ENCODE measurements at regions not wholly inside any gene's neighbourhood (a gene's known extent, or its start where the extent isn't known, plus 50 kb on each side); places are given as distances from the start of the nearest gene placed in this dataset.

DNA sequence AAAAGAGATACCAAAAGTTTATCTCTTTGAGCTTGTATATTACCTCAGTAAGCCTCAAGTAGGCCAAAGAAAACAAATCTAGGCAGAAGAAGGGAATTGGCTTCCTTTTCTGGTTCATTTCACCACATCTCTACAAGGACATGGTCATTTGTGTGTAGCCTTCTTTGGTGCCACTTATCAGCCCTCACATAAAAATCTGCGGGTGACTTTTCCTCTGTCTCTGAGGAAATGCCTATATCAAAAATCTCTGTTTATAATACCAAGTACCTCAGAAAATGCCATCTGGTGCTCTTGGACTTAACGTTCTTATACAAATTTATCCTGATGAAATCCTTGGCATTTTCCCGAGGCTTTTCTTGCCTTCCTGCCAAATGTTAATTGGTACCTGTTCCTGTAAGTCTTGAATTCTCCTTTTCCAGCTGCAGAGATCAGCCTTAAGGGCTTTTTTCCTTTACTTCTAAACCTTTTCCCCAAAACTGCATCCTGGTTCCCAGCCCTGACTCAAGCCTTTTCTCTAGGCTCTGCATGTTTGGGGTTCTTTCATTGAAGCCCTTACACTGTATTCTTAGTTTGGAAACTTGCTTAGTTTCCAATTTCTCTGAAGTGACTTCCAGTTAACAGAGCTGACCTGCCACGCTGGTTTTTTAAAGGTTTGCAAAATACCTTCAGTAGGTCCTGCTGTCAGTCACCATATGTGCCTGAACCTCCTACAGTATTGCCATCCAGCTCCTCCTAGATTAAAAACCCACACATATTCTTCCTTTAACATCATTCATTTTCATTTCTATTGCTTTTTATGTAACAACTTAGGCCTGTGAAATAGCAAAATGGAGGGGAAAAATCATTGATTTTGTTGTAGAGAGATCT, 191.2 kb upstream of the PREP start:
- Mint-ChIP-seq H3K36me3 (no peaks in the 10 kb centered on the region), H3K4me1 (peaks cover 7 to 13% of the 10 kb centered on the region in 2 donors), H3K9me3 (no peaks in the 10 kb centered on the region), H3K27me3 (ENCODE audit: low read depth in 2 of 2) (peaks cover 0 to 2% of the 10 kb centered on the region in 2 donors), H3K4me3 (no peak overlapping the region), H3K27ac (no peak overlapping the region)
- Histone ChIP-seq H3K36me3 (ENCODE audit: control insufficient read depth, insufficient read depth, low read length) (no peaks in the 10 kb centered on the region), H3K4me3 (ENCODE audit: low read length) (no peak overlapping the region), H3K27me3 (ENCODE audit: control insufficient read depth, insufficient read depth, low read length) (no peaks in the 10 kb centered on the region), H3K27ac (ENCODE audit: low read length) (no peak overlapping the region), H3K9me3 (ENCODE audit: control insufficient read depth, insufficient read depth, low read length) (no peaks in the 10 kb centered on the region), H3K4me1 (ENCODE audit: control insufficient read depth, insufficient read depth, low read length) (peaks cover 5% of the 10 kb centered on the region)
- DNase-seq (no peak), ATAC-seq (no peak)
- WGBS (ENCODE audit: insufficient coverage) = 90% methylated on average over 4 of the region's 4 CpGs
- intact Hi-C loops (cut with micrococcal nuclease) = no loop called here
- no peak for TF ChIP-seq CTCF (IDR thresholded peaks at IDR 0.05)

- Histone ChIP-seq H3K4me3 (ENCODE audit: low read length) (no peak overlapping the region), H3K27me3 (ENCODE audit: control insufficient read depth, insufficient read depth, low read length) (no peaks in the 10 kb centered on the region), H3K4me1 (ENCODE audit: control insufficient read depth, insufficient read depth, low read length) (peaks cover 5% of the 10 kb centered on the region), H3K27ac (ENCODE audit: low read length) (no peak overlapping the region), H3K36me3 (ENCODE audit: control insufficient read depth, insufficient read depth, low read length) (no peaks in the 10 kb centered on the region), H3K9me3 (ENCODE audit: control insufficient read depth, insufficient read depth, low read length) (no peaks in the 10 kb centered on the region)
- WGBS (ENCODE audit: insufficient coverage) = 78% methylated on average over 3 of the region's 4 CpGs
- H3K36me3 Mint-ChIP-seq = no peaks in the 10 kb centered on the region
- H3K4me3 Mint-ChIP-seq = no peak overlapping the region
- no peak for ATAC-seq
- peaks cover 0 to 2% of the 10 kb centered on the region in 2 donors for H3K27me3 Mint-ChIP-seq (ENCODE audit: low read depth in 2 of 2)
- peaks cover 7 to 13% of the 10 kb centered on the region in 2 donors for H3K4me1 Mint-ChIP-seq
- no peak for DNase-seq
- H3K27ac Mint-ChIP-seq = no peak overlapping the region
- no peaks in the 10 kb centered on the region for H3K9me3 Mint-ChIP-seq
- intact Hi-C loops (cut with micrococcal nuclease) = no loop called here
- TF ChIP-seq CTCF (IDR thresholded peaks at IDR 0.05) = no peak
Measured at GRCh38 chr6:105593056-105593690, 190.3 kb upstream of the PREP start.

DNA sequence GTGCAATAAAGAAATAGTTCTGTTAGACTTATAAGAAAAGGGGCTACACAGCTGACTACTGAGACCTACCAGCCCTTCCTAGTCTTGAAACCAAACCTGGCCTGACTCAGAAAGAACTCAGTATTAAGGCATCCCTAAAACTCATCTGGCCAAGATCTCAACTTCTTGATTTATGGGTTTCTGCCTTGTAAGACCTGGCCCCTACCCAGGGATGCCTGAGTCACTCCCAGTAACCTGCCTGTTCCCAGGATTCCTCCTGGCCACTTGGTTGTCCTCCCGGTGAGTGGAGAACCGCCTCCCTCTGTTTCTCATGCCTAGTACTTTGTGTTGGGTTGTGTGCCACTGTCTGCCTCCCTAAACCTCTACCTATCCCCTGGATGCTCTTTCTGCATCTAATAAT, 189.4 kb upstream of the PREP start:
- no peaks in the 10 kb centered on the region for H3K9me3 Mint-ChIP-seq
- Histone ChIP-seq H3K27ac (ENCODE audit: low read length) (no peak overlapping the region), H3K9me3 (ENCODE audit: control insufficient read depth, insufficient read depth, low read length) (no peaks in the 10 kb centered on the region), H3K4me1 (ENCODE audit: control insufficient read depth, insufficient read depth, low read length) (peaks cover 5% of the 10 kb centered on the region), H3K36me3 (ENCODE audit: control insufficient read depth, insufficient read depth, low read length) (no peaks in the 10 kb centered on the region), H3K27me3 (ENCODE audit: control insufficient read depth, insufficient read depth, low read length) (no peaks in the 10 kb centered on the region), H3K4me3 (ENCODE audit: low read length) (no peak overlapping the region)
- intact Hi-C loops (cut with micrococcal nuclease) = no loop called here
- DNase-seq = no peak
- no peak for TF ChIP-seq CTCF (IDR thresholded peaks at IDR 0.05)
- no peaks in the 10 kb centered on the region for H3K36me3 Mint-ChIP-seq
- peaks cover 7 to 13% of the 10 kb centered on the region in 2 donors for H3K4me1 Mint-ChIP-seq
- 100% methylated on average over 1 of the region's 2 CpGs for WGBS (ENCODE audit: insufficient coverage)
- no peak for ATAC-seq
- peaks cover 0 to 2% of the 10 kb centered on the region in 2 donors for H3K27me3 Mint-ChIP-seq (ENCODE audit: low read depth in 2 of 2)
- no peak overlapping the region for H3K4me3 Mint-ChIP-seq
- no peak overlapping the region for H3K27ac Mint-ChIP-seq

Data from natural killer cell (primary cell).